Smooth muscle cell (in vitro differentiated cells): ENCODE measurements at regions not wholly inside any gene's neighbourhood (a gene's known extent, or its start where the extent isn't known, plus 50 kb on each side); places are given as distances from the start of the nearest gene placed in this dataset.

ENCODE experiments used
- DNase-seq: peaks from one replicate; lab custom pipeline; 2025; ENCODE audit not compliant: unreplicated experiment; lab: John Stamatoyannopoulos, UW
- H2AFZ ChIP-seq: fragments of 200-600 bp; sonication (generic); 2 replicates; pipeline ENCODE4 v1.6.0; 2016; ENCODE audit warnings: antibody characterized with exemption, low read depth, mild to moderate bottlenecking
- H3F3A ChIP-seq: fragments of 200-600 bp; sonication (generic); 2 replicates; pipeline ENCODE4 v1.6.0; 2017; ENCODE audit warnings: antibody characterized with exemption, low read depth
- H3K27ac ChIP-seq: fragments of 200-600 bp; sonication (generic); 2 replicates; pipeline ENCODE4 v1.5.1; 2016; ENCODE audit warnings: low read depth, mild to moderate bottlenecking
- H3K27me3 ChIP-seq: fragments of 200-600 bp; sonication (generic); 2 replicates; pipeline ENCODE4 v1.6.1; 2016; ENCODE audit warnings: low read depth, mild to moderate bottlenecking
- H3K36me3 ChIP-seq: fragments of 200-600 bp; sonication (generic); 2 replicates; pipeline ENCODE4 v1.5.1; 2016; ENCODE audit warnings: low read depth
- H3K4me1 ChIP-seq: fragments of 200-600 bp; sonication (generic); 2 replicates; pipeline ENCODE4 v1.5.1; 2016; ENCODE audit warnings: low read depth
- H3K4me2 ChIP-seq: fragments of 200-600 bp; sonication (generic); 2 replicates; pipeline ENCODE4 v1.6.0; 2016; ENCODE audit warnings: mild to moderate bottlenecking
- H3K4me3 ChIP-seq: fragments of 200-600 bp; sonication (generic); 2 replicates; pipeline ENCODE4 v1.5.1; 2016; ENCODE audit warnings: mild to moderate bottlenecking
- H3K79me2 ChIP-seq: fragments of 200-600 bp; sonication (generic); 2 replicates; pipeline ENCODE4 v1.6.0; 2016; ENCODE audit warnings: low read depth, mild to moderate bottlenecking
- H3K9ac ChIP-seq: fragments of 200-600 bp; sonication (generic); 2 replicates; pipeline ENCODE4 v1.6.0; 2016; ENCODE audit warnings: low read depth
- H3K9me3 ChIP-seq: fragments of 200-600 bp; sonication (generic); replicated peaks from 2 replicates; pipeline ENCODE4 v1.5.1; 2016; ENCODE audit warnings: low read depth
- H4K20me1 ChIP-seq: fragments of 200-600 bp; sonication (generic); 2 replicates; pipeline ENCODE4 v1.6.0; 2016; ENCODE audit warnings: low read depth
- WGBS: methylation state at CpG from one replicate; pipeline ENCODE4 v1.1.7; 2016; ENCODE audit warnings: low lambda C conversion rate; 5-methylcytosine and 5-hydroxymethylcytosine counted together
- TF ChIP-seq, protein P1 (sequence below): fragments of 200-600 bp; sonication (generic); IDR thresholded peaks from 2 replicates; pipeline ENCODE4 v1.5.1; 2017; ENCODE audit warnings: borderline replicate concordance, mild to moderate bottlenecking, antibody characterized with exemption; ENCODE audit not compliant: insufficient read depth, poor library complexity, severe bottlenecking

DNA sequence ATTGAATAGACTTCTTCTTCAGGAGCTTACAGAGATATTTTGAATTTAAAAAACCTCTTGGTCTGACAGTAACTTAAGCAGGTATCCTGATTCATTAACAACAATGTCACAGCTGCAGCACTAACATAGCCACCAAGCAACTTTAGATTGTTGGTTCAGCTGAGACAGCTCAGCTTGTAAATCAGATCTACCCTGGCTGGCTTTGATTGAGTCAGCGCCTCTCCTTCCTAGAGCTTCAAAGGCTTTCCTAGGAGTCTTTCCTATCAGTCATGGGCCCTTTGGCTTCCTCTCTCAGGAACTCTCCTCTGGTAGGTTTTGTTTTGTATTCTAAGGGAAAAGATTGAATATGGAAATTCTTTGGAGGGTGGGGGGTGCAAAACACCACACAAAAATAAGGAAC is 70.7 kb upstream of the STEAP4 start:
- Histone ChIP-seq H3K9me3 (no peaks in the 10 kb centered on the region), H3K79me2 (no peaks in the 10 kb centered on the region), H3K9ac (no peak overlapping the region), H3K27ac (no peak overlapping the region), H3K4me1 (peaks cover 15% of the 10 kb centered on the region), H2AFZ (no peak overlapping the region), H3F3A (no peaks in the 10 kb centered on the region), H3K27me3 (no peaks in the 10 kb centered on the region), H3K4me2 (peak overlapping the region; percentile 43), H3K36me3 (no peaks in the 10 kb centered on the region), H3K4me3 (no peak overlapping the region), H4K20me1 (no peaks in the 10 kb centered on the region)
- no peak for DNase-seq
- WGBS, result 6% methylated on average over 1 of the region's 1 CpG
- TF ChIP-seq, protein P1, sequence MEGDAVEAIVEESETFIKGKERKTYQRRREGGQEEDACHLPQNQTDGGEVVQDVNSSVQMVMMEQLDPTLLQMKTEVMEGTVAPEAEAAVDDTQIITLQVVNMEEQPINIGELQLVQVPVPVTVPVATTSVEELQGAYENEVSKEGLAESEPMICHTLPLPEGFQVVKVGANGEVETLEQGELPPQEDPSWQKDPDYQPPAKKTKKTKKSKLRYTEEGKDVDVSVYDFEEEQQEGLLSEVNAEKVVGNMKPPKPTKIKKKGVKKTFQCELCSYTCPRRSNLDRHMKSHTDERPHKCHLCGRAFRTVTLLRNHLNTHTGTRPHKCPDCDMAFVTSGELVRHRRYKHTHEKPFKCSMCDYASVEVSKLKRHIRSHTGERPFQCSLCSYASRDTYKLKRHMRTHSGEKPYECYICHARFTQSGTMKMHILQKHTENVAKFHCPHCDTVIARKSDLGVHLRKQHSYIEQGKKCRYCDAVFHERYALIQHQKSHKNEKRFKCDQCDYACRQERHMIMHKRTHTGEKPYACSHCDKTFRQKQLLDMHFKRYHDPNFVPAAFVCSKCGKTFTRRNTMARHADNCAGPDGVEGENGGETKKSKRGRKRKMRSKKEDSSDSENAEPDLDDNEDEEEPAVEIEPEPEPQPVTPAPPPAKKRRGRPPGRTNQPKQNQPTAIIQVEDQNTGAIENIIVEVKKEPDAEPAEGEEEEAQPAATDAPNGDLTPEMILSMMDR, result no peak

DNA sequence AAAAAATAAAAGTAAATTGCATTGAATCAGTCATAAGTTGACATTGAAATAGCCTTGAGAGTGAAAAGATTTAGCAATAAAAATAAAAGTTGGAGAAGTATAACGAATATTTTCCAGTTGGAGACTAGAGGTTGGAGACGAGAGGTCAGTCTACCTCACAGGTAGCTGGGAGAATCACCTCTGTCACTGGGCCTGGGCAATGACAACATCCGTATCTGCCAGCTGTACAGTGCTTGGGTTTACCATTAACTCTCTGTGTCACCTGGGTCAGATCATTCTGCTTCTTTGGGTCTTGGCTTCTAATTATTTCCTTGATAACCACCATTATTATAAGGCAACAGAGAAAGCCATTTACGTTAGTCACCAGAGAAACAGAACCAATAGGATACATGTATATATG is 62.0 kb upstream of the STEAP4 start:
- H3K9ac ChIP-seq, result no peak overlapping the region
- WGBS, result 94% methylated on average over 4 of the region's 4 CpGs
- TF ChIP-seq, protein P1, result no peak
- H4K20me1 ChIP-seq, result no peaks in the 10 kb centered on the region
- no peaks in the 10 kb centered on the region for H3K4me1 ChIP-seq
- no peak for DNase-seq
- H3K36me3 ChIP-seq, result no peaks in the 10 kb centered on the region
- H3K4me2 ChIP-seq, result no peak overlapping the region
- H3K27me3 ChIP-seq, result no peaks in the 10 kb centered on the region
- H3K4me3 ChIP-seq, result no peak overlapping the region
- H2AFZ ChIP-seq, result no peak overlapping the region
- no peaks in the 10 kb centered on the region for H3K79me2 ChIP-seq
- H3K9me3 ChIP-seq, result no peaks in the 10 kb centered on the region
- no peaks in the 10 kb centered on the region for H3F3A ChIP-seq
- no peak overlapping the region for H3K27ac ChIP-seq

DNA sequence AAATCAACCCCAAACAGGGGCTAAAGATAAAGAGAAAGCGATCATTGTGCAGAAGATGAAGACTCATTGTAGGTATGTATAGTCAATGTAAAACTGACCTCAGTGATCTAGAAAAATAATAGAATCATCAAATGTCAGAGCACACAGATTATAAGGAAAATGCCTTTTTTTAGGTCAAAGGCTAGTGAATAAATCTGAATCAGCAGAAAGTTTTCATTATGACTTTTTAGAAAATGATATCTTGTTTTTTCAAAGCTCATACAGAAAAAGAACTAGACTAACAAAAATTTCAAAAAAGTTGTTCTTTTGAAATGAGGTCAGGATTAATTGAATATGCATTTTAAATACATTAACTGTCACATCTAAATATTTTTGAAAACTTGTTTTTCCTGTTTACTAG is 60.2 kb upstream of the STEAP4 start:
- H3K4me2 ChIP-seq, result no peak overlapping the region
- TF ChIP-seq, protein P1, result no peak
- H3K4me1 ChIP-seq, result no peaks in the 10 kb centered on the region
- H3K9ac ChIP-seq, result no peak overlapping the region
- H3K36me3 ChIP-seq, result no peaks in the 10 kb centered on the region
- H3K79me2 ChIP-seq, result no peaks in the 10 kb centered on the region
- H3K4me3 ChIP-seq, result no peak overlapping the region
- H3F3A ChIP-seq, result no peaks in the 10 kb centered on the region
- no peaks in the 10 kb centered on the region for H4K20me1 ChIP-seq
- no peak overlapping the region for H2AFZ ChIP-seq
- no peaks in the 10 kb centered on the region for H3K27me3 ChIP-seq
- WGBS, result 97% methylated on average over 1 of the region's 1 CpG
- H3K27ac ChIP-seq, result no peak overlapping the region
- no peak for DNase-seq
- H3K9me3 ChIP-seq, result no peaks in the 10 kb centered on the region

DNA sequence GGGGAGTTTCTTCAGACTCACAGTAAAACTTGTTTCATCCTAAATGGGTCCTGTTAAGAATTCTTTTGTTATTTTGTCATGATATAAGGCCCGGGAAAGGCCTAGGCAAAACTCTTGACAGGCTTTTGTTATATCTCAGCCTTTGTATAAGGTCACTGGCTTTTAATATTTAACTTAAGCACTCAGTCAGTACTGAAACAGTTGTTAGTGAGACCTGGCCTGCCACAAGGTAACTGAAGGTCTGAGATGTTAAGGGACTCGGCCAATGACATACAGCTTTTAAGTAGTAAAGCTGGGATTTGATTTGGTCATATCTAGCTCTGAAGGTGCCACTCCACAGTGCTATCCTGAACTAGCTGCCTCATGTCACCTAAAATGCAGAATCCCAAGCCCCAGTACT is 57.2 kb upstream of the STEAP4 start:
- DNase-seq, result no peak
- no peaks in the 10 kb centered on the region for H3K79me2 ChIP-seq
- no peak overlapping the region for H2AFZ ChIP-seq
- no peaks in the 10 kb centered on the region for H3F3A ChIP-seq
- H3K4me3 ChIP-seq, result no peak overlapping the region
- TF ChIP-seq, protein P1, result no peak
- H3K36me3 ChIP-seq, result no peaks in the 10 kb centered on the region
- 69% methylated on average over 2 of the region's 2 CpGs for WGBS
- no peak overlapping the region for H3K9ac ChIP-seq
- H3K4me1 ChIP-seq, result no peaks in the 10 kb centered on the region
- no peak overlapping the region for H3K4me2 ChIP-seq
- H3K9me3 ChIP-seq, result no peaks in the 10 kb centered on the region
- H3K27me3 ChIP-seq, result no peaks in the 10 kb centered on the region
- H3K27ac ChIP-seq, result no peak overlapping the region
- no peaks in the 10 kb centered on the region for H4K20me1 ChIP-seq
